GM23248 (cell line): ENCODE measurements at regions not wholly inside any gene's neighbourhood (a gene's known extent, or its start where the extent isn't known, plus 50 kb on each side); places are given as distances from the start of the nearest gene placed in this dataset.

ENCODE experiments used
- EZH2 ChIP-seq: fragments of 200-600 bp; sonication (generic); IDR thresholded peaks from 2 replicates; pipeline ENCODE4 v1.6.1; 2018; ENCODE audit warnings: antibody characterized with exemption, mild to moderate bottlenecking; ENCODE audit not compliant: insufficient read depth, poor library complexity, severe bottlenecking
- EZH2phosphoT487 ChIP-seq: fragments of 200-600 bp; sonication (generic); IDR thresholded peaks from 2 replicates; pipeline ENCODE4 v1.6.1; 2018; ENCODE audit warnings: antibody characterized with exemption, moderate library complexity, mild to moderate bottlenecking, low read depth; ENCODE audit not compliant: insufficient read depth

- no peak for TF ChIP-seq EZH2
- no peak for TF ChIP-seq EZH2phosphoT487
Observed at GRCh38 chr2:15803543-15804245, 136.7 kb upstream of the MYCN start.
